HG03432 (cell line): ENCODE measurements at regions not wholly inside any gene's neighbourhood (a gene's known extent, or its start where the extent isn't known, plus 50 kb on each side); places are given as distances from the start of the nearest gene placed in this dataset.
"Not testable (repeated sequence)": the region's sequence is repeated elsewhere in the genome, so short reads cannot be mapped to it uniquely, and the experiment has no call there.

Experiments
- ATAC-seq: cut with Tn5 transposase; IDR thresholded peaks from one replicate; pipeline ENCODE4 v1.9.1; 2021; ENCODE audit warnings: mild to moderate bottlenecking, moderate library complexity; ENCODE audit not compliant: unreplicated experiment

- ATAC-seq: no peak
These were observed 55.5 kb downstream of the PRR15 start for GRCh38 chr7:29619111-29619510.

GRCh38 chr7:29619848-29620555 is 56.4 kb downstream of the PRR15 start:
- no peak for ATAC-seq

- no peak for ATAC-seq
These were observed 56.9 kb downstream of the PRR15 start for GRCh38 chr7:29620556-29620930.

- ATAC-seq: no peak
These were observed 59.0 kb downstream of the PRR15 start for GRCh38 chr7:29622335-29623265.

- ATAC-seq: no peak
These were observed 60.3 kb downstream of the PRR15 start for GRCh38 chr7:29623973-29624372.

- no peak for ATAC-seq
These were observed 63.1 kb downstream of the PRR15 start for GRCh38 chr7:29626730-29627129.

- ATAC-seq: no peak
These were observed 64.0 kb downstream of the PRR15 start for GRCh38 chr7:29627631-29628030.

- no peak for ATAC-seq
These were observed 65.9 kb downstream of the PRR15 start for GRCh38 chr7:29629507-29629906.

GRCh38 chr7:29635067-29636008 is 71.7 kb downstream of the PRR15 start:
- ATAC-seq: not testable (repeated sequence)

GRCh38 chr7:29636009-29636351 is 72.3 kb downstream of the PRR15 start:
- no peak for ATAC-seq

- no peak for ATAC-seq
These were observed 73.7 kb downstream of the PRR15 start for GRCh38 chr7:29637374-29637773.

- ATAC-seq: not testable (repeated sequence)
These were observed 75.2 kb downstream of the PRR15 start for GRCh38 chr7:29638841-29639240.

GRCh38 chr7:29639386-29639785 is 75.8 kb downstream of the PRR15 start:
- no peak for ATAC-seq

GRCh38 chr7:29639886-29640595 is 76.4 kb downstream of the PRR15 start:
- ATAC-seq: no peak

- no peak for ATAC-seq
These were observed 78.0 kb downstream of the PRR15 start for GRCh38 chr7:29641651-29642050.

- ATAC-seq: no peak
These were observed 79.0 kb downstream of the PRR15 start for GRCh38 chr7:29642494-29643155.

- ATAC-seq: not testable (repeated sequence)
These were observed 82.5 kb downstream of the PRR15 start for GRCh38 chr7:29646116-29646515.

- ATAC-seq: no peak
These were observed 83.5 kb downstream of the PRR15 start for GRCh38 chr7:29647020-29647654.

GRCh38 chr7:29647691-29648210 is 84.1 kb downstream of the PRR15 start:
- ATAC-seq: not testable (repeated sequence)
